22Rv1 (cell line): ENCODE measurements at regions not wholly inside any gene's neighbourhood (a gene's known extent, or its start where the extent isn't known, plus 50 kb on each side); places are given as distances from the start of the nearest gene placed in this dataset.

Experiments used
- CTCF ChIP-seq: fragments of 450-650 bp; IDR thresholded peaks from 2 replicates; pipeline ENCODE4 v1.5.1; 2017; ENCODE audit warnings: mild to moderate bottlenecking
- ZFX ChIP-seq: fragments of 450-650 bp; IDR thresholded peaks from 2 replicates; pipeline ENCODE4 v1.6.1; 2017; ENCODE audit warnings: antibody characterized with exemption, borderline replicate concordance

GRCh38 chr7:23918856-23919255, 208.8 kb downstream of the STK31 start:
- TF ChIP-seq CTCF (no peak), ZFX (no peak)
